NB4 (cell line): ENCODE measurements at regions not wholly inside any gene's neighbourhood (a gene's known extent, or its start where the extent isn't known, plus 50 kb on each side); places are given as distances from the start of the nearest gene placed in this dataset.

Experiments used
- DNase-seq: peaks from one replicate; pipeline ENCODE4 v3.0.0; 2010; ENCODE audit warnings: low read depth
- H3K4me3 ChIP-seq: one replicate; pipeline ENCODE4 v1.5.1; 2011; ENCODE audit warnings: mild to moderate bottlenecking, low read depth, low read length, moderate library complexity
- CTCF ChIP-seq: IDR thresholded peaks from one replicate; pipeline ENCODE4 v1.5.1; 2012; ENCODE audit warnings: low read depth, low read length
- MAX ChIP-seq: IDR thresholded peaks from 2 replicates; pipeline ENCODE4 v1.6.1; 2011; ENCODE audit warnings: low read depth, low read length
- MYC ChIP-seq: IDR thresholded peaks from 2 replicates; pipeline ENCODE4 v1.6.1; 2011; ENCODE audit warnings: low read depth, low read length
- POLR2A ChIP-seq: IDR thresholded peaks from 2 replicates; pipeline ENCODE4 v1.6.1; 2011; ENCODE audit warnings: mild to moderate bottlenecking; ENCODE audit not compliant: insufficient read length; ENCODE audit errors: extremely low read depth

- no peak for DNase-seq
- H3K4me3 ChIP-seq = no peak overlapping the region
- TF ChIP-seq MAX = no peak
- TF ChIP-seq CTCF = no peak
- TF ChIP-seq POLR2A = no peak
Observed at GRCh38 chr9:13689925-13690324, 410.4 kb upstream of the MPDZ start.

- peak; percentile 33 for TF ChIP-seq CTCF
- TF ChIP-seq MAX = no peak
- no peak for DNase-seq
- no peak overlapping the region for H3K4me3 ChIP-seq
Observed at GRCh38 chr9:13688990-13689600, 409.6 kb upstream of the MPDZ start.

DNA sequence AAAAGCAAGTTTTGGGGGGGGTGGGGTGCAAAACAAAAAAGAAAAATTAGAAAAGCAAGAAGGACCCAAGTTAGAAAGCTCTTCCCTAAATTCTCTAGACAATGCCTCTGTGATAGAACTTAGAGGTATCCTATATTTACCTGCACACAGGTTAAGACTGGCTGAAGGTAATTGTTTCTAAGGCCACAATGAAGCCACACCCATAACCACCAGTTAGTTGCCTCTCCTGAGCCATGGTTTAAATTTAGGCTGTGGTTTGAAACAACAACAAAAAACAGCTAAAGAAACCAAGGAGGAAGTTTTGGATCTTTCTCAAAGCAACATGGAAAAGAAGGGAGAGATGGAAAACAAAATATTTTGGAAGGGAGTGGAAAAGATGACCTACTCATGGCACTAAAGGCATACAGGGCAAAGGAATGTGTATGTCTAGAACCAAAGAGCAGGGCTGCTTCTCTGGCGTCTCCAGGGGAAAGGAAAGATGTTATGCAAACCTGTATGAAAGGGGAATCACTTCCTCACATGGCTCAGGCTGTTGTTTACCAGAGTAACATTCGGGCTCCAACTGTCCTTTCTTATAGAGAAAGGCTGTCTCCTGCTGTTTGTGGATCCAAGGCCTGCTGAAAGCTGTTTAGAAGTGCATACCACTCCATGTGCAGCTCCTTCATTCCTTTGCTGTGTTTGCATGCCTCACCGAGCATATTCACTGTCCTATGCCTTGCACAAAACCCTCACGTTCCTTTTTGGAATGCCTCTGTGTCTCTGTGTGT is 408.9 kb upstream of the MPDZ start:
- DNase-seq = no peak
- H3K4me3 ChIP-seq = no peak overlapping the region
- TF ChIP-seq CTCF (no peak), MAX (no peak), MYC (no peak), POLR2A (no peak)

- DNase-seq = no peak
- no peak overlapping the region for H3K4me3 ChIP-seq
- TF ChIP-seq CTCF (no peak), MYC (no peak), POLR2A (no peak), MAX (no peak)
Observed at GRCh38 chr9:13684656-13685055, 405.2 kb upstream of the MPDZ start.

DNA sequence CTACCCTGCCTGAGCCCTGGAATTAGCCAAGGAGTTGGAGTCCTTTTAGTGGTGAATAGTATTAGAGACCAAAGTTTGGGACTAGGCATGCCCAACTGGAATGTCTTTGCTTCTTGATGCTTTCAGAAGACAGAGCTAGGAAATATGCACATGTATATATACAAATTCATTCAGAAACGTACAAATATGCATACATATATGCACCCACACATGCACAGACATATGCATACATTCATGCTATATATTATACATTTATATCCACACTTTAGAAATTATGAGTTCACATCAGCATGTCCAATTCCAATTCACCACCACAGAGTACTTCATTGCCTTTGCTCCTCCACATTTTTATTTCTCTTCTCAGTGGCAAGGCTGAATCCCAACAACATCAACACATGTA is 398.3 kb upstream of the MPDZ start:
- H3K4me3 ChIP-seq = no peak overlapping the region
- no peak for TF ChIP-seq MYC
- DNase-seq = no peak

DNA sequence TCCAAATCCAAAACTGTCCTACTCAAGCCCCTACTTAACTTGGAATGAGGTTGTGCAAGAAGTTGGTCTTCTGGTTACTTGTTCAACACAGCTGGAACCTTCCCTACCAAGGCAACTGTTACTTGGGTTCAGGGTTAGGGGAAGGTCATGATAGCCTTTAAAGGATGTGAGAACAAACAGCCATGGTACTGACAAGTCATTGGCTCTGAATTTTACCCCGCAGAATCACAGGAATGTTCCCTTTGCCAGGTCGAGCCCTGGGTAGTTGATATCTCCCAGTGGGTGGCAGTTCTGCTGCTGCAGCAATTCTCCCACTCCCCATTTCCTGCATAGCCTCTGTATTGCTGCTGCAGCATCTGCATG is 396.1 kb upstream of the MPDZ start:
- TF ChIP-seq MYC (no peak), CTCF (no peak), MAX (no peak), POLR2A (no peak)
- H3K4me3 ChIP-seq = no peak overlapping the region
- DNase-seq = no peak
